Gastroesophageal sphincter (tissue), 4 donors: ENCODE measurements at regions not wholly inside any gene's neighbourhood (a gene's known extent, or its start where the extent isn't known, plus 50 kb on each side); places are given as distances from the start of the nearest gene placed in this dataset.

Experiments
- ATAC-seq: fragments of 150-250 bp; one replicate; pipeline ENCODE4 v1.9.1; 2016; ENCODE audit warnings: mild to moderate bottlenecking, moderate library complexity
- H3K27ac ChIP-seq, 4 donors: fragments of 200-600 bp; sonication (generic) in 3 of 4; 1 replicate in 3 of 4; 2 replicates in 1 of 4; pipeline ENCODE4 v1.5.1; 2016 to 2019
- H3K27me3 ChIP-seq: fragments of 200-600 bp; sonication (generic); one replicate; pipeline ENCODE4 v1.5.1; 2019
- H3K36me3 ChIP-seq, 2 donors: fragments of 200-600 bp; sonication (generic); one replicate each; pipeline ENCODE4 v1.5.1; 2019; ENCODE audit warnings: control low read depth in 1 of 2
- H3K4me1 ChIP-seq, 3 donors: fragments of 200-600 bp; sonication (generic); 1 replicate in 2 of 3; 2 replicates in 1 of 3; pipeline ENCODE4 v1.5.1; 2016 to 2019; ENCODE audit warnings: control low read depth in 2 of 3
- H3K4me3 ChIP-seq, 2 donors: fragments of 200-600 bp; sonication (generic); one replicate each; pipeline ENCODE4 v1.5.1; 2019; ENCODE audit warnings: mild to moderate bottlenecking in 1 of 2, moderate library complexity in 1 of 2
- H3K9me3 ChIP-seq, 3 donors: fragments of 200-600 bp; sonication (generic); one replicate each; pipeline ENCODE4 v1.5.1; 2017 to 2019; ENCODE audit warnings: control low read depth in 2 of 3
- CTCF ChIP-seq, 4 experiments: fragments of 200-600 bp in 2 of 4; fragments of 450-650 bp in 2 of 4; sonication (generic) in 1 of 4; IDR thresholded peaks; one replicate each; pipeline ENCODE4 v1.5.1; 2017 to 2019; ENCODE audit warnings: antibody characterized with exemption in 4 of 4, mild to moderate bottlenecking in 2 of 4, moderate library complexity in 2 of 4
- EP300 ChIP-seq: sonication (generic); formaldehyde crosslinking; IDR thresholded peaks from one replicate; pipeline ENCODE4 v1.6.1; 2017; ENCODE audit warnings: antibody characterized with exemption, mild to moderate bottlenecking
- POLR2A ChIP-seq, 2 donors: fragments of 450-650 bp; IDR thresholded peaks; one replicate each; pipeline ENCODE4 v1.6.1; 2017; ENCODE audit warnings: antibody characterized with exemption in 2 of 2, mild to moderate bottlenecking in 2 of 2, moderate library complexity in 1 of 2
- POLR2AphosphoS5 ChIP-seq: sonication (generic); formaldehyde crosslinking; IDR thresholded peaks from one replicate; pipeline ENCODE4 v1.6.1; 2017; ENCODE audit warnings: antibody characterized with exemption
- WGBS, 2 donors: methylation state at CpG; one replicate each; pipeline ENCODE4 v1.1.5; 2018; ENCODE audit warnings: low coverage in 1 of 2; 5-methylcytosine and 5-hydroxymethylcytosine counted together

- Histone ChIP-seq H3K9me3 (no peaks in the 10 kb centered on the region), H3K36me3 (no peaks in the 10 kb centered on the region), H3K27ac (no peak overlapping the region), H3K4me3 (no peak overlapping the region), H3K27me3 (no peaks in the 10 kb centered on the region), H3K4me1 (peaks cover 0 to 16% (median 0%) of the 10 kb centered on the region in 3 donors)
- peak; percentile 39 for ATAC-seq
- WGBS, 2 donors: 64 to 69% methylated on average over 4 to 5 of the region's 5 CpGs
- TF ChIP-seq CTCF (IDR thresholded peaks at IDR 0.05) (no peak), POLR2A (IDR thresholded peaks at IDR 0.05) (no peak), EP300 (no peak), POLR2AphosphoS5 (no peak)
Observed at GRCh38 chr10:78175444-78176015, 141.9 kb downstream of the RPS24 start.

GRCh38 chr10:78176320-78177317, 143.0 kb downstream of the RPS24 start:
- no peak for ATAC-seq
- Histone ChIP-seq H3K27me3 (no peaks in the 10 kb centered on the region), H3K4me3 (no peak overlapping the region), H3K9me3 (no peaks in the 10 kb centered on the region), H3K4me1 (peaks cover 0 to 16% (median 0%) of the 10 kb centered on the region in 3 donors), H3K36me3 (no peaks in the 10 kb centered on the region), H3K27ac (no peak overlapping the region)
- 86 to 100% methylated on average over 5 to 8 of the region's 24 CpGs for WGBS, 2 donors
- no peak for TF ChIP-seq EP300
- no peak for TF ChIP-seq POLR2AphosphoS5
- no peak for TF ChIP-seq CTCF (IDR thresholded peaks at IDR 0.05)
- TF ChIP-seq POLR2A (IDR thresholded peaks at IDR 0.05): no peak

DNA sequence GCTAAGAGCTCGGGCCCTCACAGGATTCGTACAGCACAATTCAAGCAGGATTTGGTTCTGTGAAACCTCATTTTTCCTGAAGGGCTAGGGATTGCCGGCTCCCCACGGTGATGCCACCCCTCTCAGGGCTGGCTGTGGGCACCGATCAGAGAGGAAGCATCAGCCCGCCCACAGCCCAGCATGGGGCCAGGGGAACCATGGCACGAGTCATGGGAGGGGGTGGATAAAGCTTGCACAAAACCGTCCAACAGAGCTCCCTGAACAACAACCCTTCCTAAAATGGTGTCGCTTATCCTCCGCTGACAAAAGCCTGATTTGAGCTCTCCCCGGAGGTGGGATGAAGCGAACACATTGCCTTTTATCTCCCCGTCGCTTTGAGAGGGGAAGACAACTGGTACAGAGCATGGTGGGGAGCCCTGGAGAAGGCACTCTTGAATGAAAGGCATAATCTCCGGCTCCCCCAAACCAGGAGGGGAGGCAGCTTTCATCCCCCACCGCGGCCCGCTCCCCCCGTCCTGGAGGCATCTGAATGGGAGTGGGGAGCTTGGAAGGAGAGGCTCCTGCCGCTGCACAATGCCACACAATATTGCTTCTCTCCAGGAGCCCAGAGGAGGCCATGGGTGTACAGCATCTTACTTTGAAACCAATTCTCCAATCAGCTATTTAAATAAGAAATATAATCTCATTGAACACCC, 144.0 kb downstream of the RPS24 start:
- no peaks in the 10 kb centered on the region for H3K36me3 ChIP-seq
- ATAC-seq: no peak
- TF ChIP-seq CTCF (IDR thresholded peaks at IDR 0.05): no peak
- no peak for TF ChIP-seq POLR2AphosphoS5
- no peak for TF ChIP-seq EP300
- TF ChIP-seq POLR2A (IDR thresholded peaks at IDR 0.05): no peak
- no peak overlapping the region for H3K4me3 ChIP-seq
- no peaks in the 10 kb centered on the region for H3K9me3 ChIP-seq
- H3K27me3 ChIP-seq: no peaks in the 10 kb centered on the region
- no peak overlapping the region for H3K27ac ChIP-seq
- WGBS, 2 donors: 36 to 72% methylated on average over 3 to 15 of the region's 20 CpGs
- peaks cover 0 to 8% (median 0%) of the 10 kb centered on the region in 3 donors for H3K4me1 ChIP-seq

- Histone ChIP-seq H3K4me1 (peaks cover 0 to 8% (median 0%) of the 10 kb centered on the region in 3 donors), H3K27me3 (no peaks in the 10 kb centered on the region), H3K27ac (no peak overlapping the region), H3K4me3 (no peak overlapping the region), H3K9me3 (no peaks in the 10 kb centered on the region), H3K36me3 (no peaks in the 10 kb centered on the region)
- TF ChIP-seq POLR2A (IDR thresholded peaks at IDR 0.05): no peak
- no peak for ATAC-seq
- 77% methylated on average over 4 to 8 of the region's 8 CpGs for WGBS, 2 donors
Observed at GRCh38 chr10:78178397-78178796, 144.7 kb downstream of the RPS24 start.

- ATAC-seq: peak; percentile 48
- Histone ChIP-seq H3K9me3 (no peaks in the 10 kb centered on the region), H3K27ac (no peak overlapping the region), H3K36me3 (no peaks in the 10 kb centered on the region), H3K4me3 (no peak overlapping the region), H3K27me3 (no peaks in the 10 kb centered on the region), H3K4me1 (peaks cover 0 to 8% (median 0%) of the 10 kb centered on the region in 3 donors)
- WGBS, 2 donors: 0 to 38% methylated on average over 1 to 5 of the region's 7 CpGs
- TF ChIP-seq CTCF (IDR thresholded peaks at IDR 0.05) (no peak), EP300 (no peak), POLR2AphosphoS5 (no peak), POLR2A (IDR thresholded peaks at IDR 0.05) (no peak)
Observed at GRCh38 chr10:78178940-78179339, 145.3 kb downstream of the RPS24 start.
